SK-N-SH (cell line): ENCODE measurements at regions not wholly inside any gene's neighbourhood (a gene's known extent, or its start where the extent isn't known, plus 50 kb on each side); places are given as distances from the start of the nearest gene placed in this dataset.

Experiments
- CTCF ChIA-PET: fragments of 300-600, 350-600 bp; formaldehyde crosslinking; extraction: SDS; loops from one replicate; lab custom pipeline; 2021; lab: Yijun Ruan, JAX
- POLR2A ChIA-PET: fragments of 350-600 bp; sonication (Branson Sonifier 250); formaldehyde crosslinking; extraction: SDS; loops from one replicate; lab custom pipeline; 2020; ENCODE audit warnings: antibody characterized with exemption, inconsistent platforms; lab: Yijun Ruan, JAX
- DNase-seq: peaks from one replicate; pipeline ENCODE4 v3.0.0; 2012
- H2AFZ ChIP-seq: fragments of 200-600 bp; sonication (generic); 2 replicates; pipeline ENCODE4 v1.8.1; 2016; ENCODE audit warnings: antibody characterized with exemption, mild to moderate bottlenecking, low read depth
- H3F3A ChIP-seq: fragments of 200-600 bp; sonication (generic); replicated peaks from 2 replicates; pipeline ENCODE3; 2016; ENCODE audit warnings: antibody characterized with exemption, mild to moderate bottlenecking; ENCODE audit not compliant: insufficient read depth
- H3K27ac ChIP-seq, 2 experiments: fragments of 200-500 bp in 1 of 2; fragments of 200-600 bp in 1 of 2; sonication (Bioruptor generic) in 1 of 2; sonication (generic), shearing (Covaris generic) in 1 of 2; 2 replicates each; pipeline versions ENCODE4 v1.5.1 to v1.6.1; 2014 to 2016; ENCODE audit warnings: low read depth in 2 of 2, inconsistent platforms in 1 of 2, low read length in 1 of 2, mild to moderate bottlenecking in 1 of 2, mixed read lengths in 1 of 2
- H3K27me3 ChIP-seq: fragments of 200-600 bp; sonication (generic), shearing (Covaris generic); 2 replicates; pipeline ENCODE4 v1.6.1; 2016; ENCODE audit warnings: mixed run types; ENCODE audit not compliant: insufficient read depth
- H3K36me3 ChIP-seq, 2 experiments: fragments of 200-500 bp in 1 of 2; fragments of 200-600 bp in 1 of 2; sonication (Bioruptor generic) in 1 of 2; sonication (generic) in 1 of 2; replicated peaks in 1 of 2; 2 replicates each; pipeline versions ENCODE3 to v1.5.1; 2014 to 2016; ENCODE audit warnings: low read length in 1 of 2, mild to moderate bottlenecking in 1 of 2; ENCODE audit not compliant: insufficient read depth in 2 of 2, control insufficient read depth in 1 of 2
- H3K4me1 ChIP-seq, 2 experiments: fragments of 200-500 bp in 1 of 2; fragments of 200-600 bp in 1 of 2; sonication (Bioruptor generic) in 1 of 2; sonication (generic), shearing (Covaris generic) in 1 of 2; 2 replicates each; pipeline versions ENCODE4 v1.5.1 to v1.6.1; 2014 to 2016; ENCODE audit warnings: low read depth in 1 of 2, low read length in 1 of 2, mixed run types in 1 of 2; ENCODE audit not compliant: insufficient read depth in 2 of 2, control insufficient read depth in 1 of 2
- H3K4me2 ChIP-seq: fragments of 200-600 bp; sonication (generic), shearing (Covaris generic); 2 replicates; pipeline ENCODE4 v1.6.1; 2017; ENCODE audit warnings: mixed run types
- H3K4me3 ChIP-seq, 2 experiments: fragments of 200-500 bp in 1 of 2; fragments of 200-600 bp in 1 of 2; sonication (Bioruptor generic) in 1 of 2; sonication (generic), shearing (Covaris generic) in 1 of 2; 2 replicates each; pipeline versions ENCODE4 v1.5.1 to v1.8.1; 2014 to 2016; ENCODE audit warnings: low read depth in 2 of 2, inconsistent platforms in 1 of 2, low read length in 1 of 2, mild to moderate bottlenecking in 1 of 2, mixed read lengths in 1 of 2, moderate library complexity in 1 of 2
- H3K79me2 ChIP-seq: fragments of 200-600 bp; sonication (generic); 2 replicates; pipeline ENCODE4 v1.8.1; 2017; ENCODE audit warnings: mild to moderate bottlenecking; ENCODE audit not compliant: insufficient read depth
- H3K9ac ChIP-seq: fragments of 200-600 bp; sonication (generic); 2 replicates; pipeline ENCODE4 v1.6.1; 2017; ENCODE audit warnings: mixed run types
- H3K9me2 ChIP-seq: fragments of 200-600 bp; sonication (generic); 2 replicates; pipeline ENCODE4 v1.6.1; 2017; ENCODE audit warnings: mixed run types
- H3K9me3 ChIP-seq: fragments of 200-600 bp; sonication (generic); 2 replicates; pipeline ENCODE4 v1.6.1; 2017; ENCODE audit warnings: mixed run types, mild to moderate bottlenecking, moderate library complexity
- H4K20me1 ChIP-seq: fragments of 200-600 bp; sonication (generic); 2 replicates; pipeline ENCODE4 v1.6.1; 2017; ENCODE audit warnings: mild to moderate bottlenecking, mixed run types; ENCODE audit not compliant: insufficient read depth
- ELF1 ChIP-seq: IDR thresholded peaks from 2 replicates; pipeline ENCODE4 v1.4.0; 2012
- EP300 ChIP-seq, 2 experiments: IDR thresholded peaks; 2 replicates each; pipeline versions ENCODE4 v1.4.0 to v1.6.1; 2012; ENCODE audit warnings: borderline replicate concordance in 1 of 2, low read depth in 1 of 2, low read length in 1 of 2
- EZH2phosphoT487 ChIP-seq: fragments of 200-600 bp; sonication (generic); IDR thresholded peaks from 2 replicates; pipeline ENCODE4 v1.6.1; 2017; ENCODE audit warnings: low read depth, mixed run types, mild to moderate bottlenecking, antibody characterized with exemption, moderate library complexity, borderline replicate concordance
- GATA2 ChIP-seq: sonication (generic); formaldehyde crosslinking; IDR thresholded peaks from 2 replicates; pipeline ENCODE4 v1.5.0; 2020; ENCODE audit warnings: mild to moderate bottlenecking, missing genetic modification reagents
- MEF2A ChIP-seq: IDR thresholded peaks from 2 replicates; pipeline ENCODE4 v1.4.0; 2012; ENCODE audit warnings: low read depth, borderline replicate concordance
- MXI1 ChIP-seq: IDR thresholded peaks from 2 replicates; pipeline ENCODE4 v1.6.1; 2012; ENCODE audit warnings: mild to moderate bottlenecking, low read depth, low read length, improper control_type of control experiment
- POLR2AphosphoS5 ChIP-seq: IDR thresholded peaks from 2 replicates; pipeline ENCODE4 v1.6.1; 2012; ENCODE audit warnings: low read depth, low read length
- RCOR1 ChIP-seq: fragments of 150-350 bp; IDR thresholded peaks from 2 replicates; pipeline ENCODE4 v1.6.1; 2017; ENCODE audit warnings: antibody characterized with exemption, low read length
- RFX5 ChIP-seq: IDR thresholded peaks from 2 replicates; pipeline ENCODE4 v1.6.1; 2012; ENCODE audit warnings: mild to moderate bottlenecking, improper control_type of control experiment, low read length
- SMC3 ChIP-seq: IDR thresholded peaks from 2 replicates; pipeline ENCODE4 v1.6.1; 2012; ENCODE audit warnings: low read depth, low read length, improper control_type of control experiment
- TEAD4 ChIP-seq: IDR thresholded peaks from 2 replicates; pipeline ENCODE4 v1.4.0; 2012; ENCODE audit warnings: mild to moderate bottlenecking, borderline replicate concordance; ENCODE audit not compliant: insufficient read depth
- WGBS: methylation state at CpG from one replicate; pipeline ENCODE4 v1.1.6; 2017; ENCODE audit warnings: low lambda C conversion rate; 5-methylcytosine and 5-hydroxymethylcytosine counted together
- TF ChIP-seq, protein P1 (sequence below): fragments of 200-600 bp; sonication (generic); IDR thresholded peaks from 2 replicates; pipeline ENCODE4 v1.6.1; 2017; ENCODE audit warnings: antibody characterized with exemption, mild to moderate bottlenecking, moderate library complexity
- TF ChIP-seq, protein P2 (sequence below): fragments of 150-350 bp; IDR thresholded peaks from 2 replicates; pipeline ENCODE4 v1.6.1; 2017; ENCODE audit warnings: antibody characterized with exemption, low read length, low read depth, borderline replicate concordance
- TF ChIP-seq, protein P3 (sequence below): IDR thresholded peaks from 2 replicates; pipeline ENCODE4 v1.4.0; 2012; ENCODE audit warnings: low read depth
- TF ChIP-seq, protein P4 (sequence below): IDR thresholded peaks from 2 replicates; pipeline ENCODE4 v1.4.0; 2012; ENCODE audit warnings: low read depth, borderline replicate concordance
- TF ChIP-seq, protein P5 (sequence below): IDR thresholded peaks from 2 replicates; pipeline ENCODE4 v1.4.0; 2012; ENCODE audit warnings: low read depth, borderline replicate concordance

DNA sequence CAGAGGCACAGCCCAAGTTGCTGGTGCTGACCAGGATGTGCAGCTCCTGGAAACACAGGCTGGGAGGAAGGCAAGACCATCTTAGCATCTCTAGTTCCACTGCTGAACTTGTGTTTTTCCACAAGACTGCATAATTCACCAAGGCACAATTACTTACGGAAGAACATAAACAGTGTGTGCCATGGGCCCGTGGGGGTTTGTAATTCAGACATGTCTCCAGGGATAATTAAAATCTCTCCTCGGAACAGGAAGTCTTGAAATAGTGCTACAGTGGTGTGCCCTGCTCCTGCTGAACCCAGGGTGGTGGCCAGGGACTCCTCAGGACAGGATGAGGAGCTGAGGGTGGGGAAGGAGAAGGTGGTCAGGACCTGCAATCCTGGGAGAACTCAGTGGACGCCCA lies 188.2 kb downstream of the CCT6B start (continued):
- TF ChIP-seq, protein P1, sequence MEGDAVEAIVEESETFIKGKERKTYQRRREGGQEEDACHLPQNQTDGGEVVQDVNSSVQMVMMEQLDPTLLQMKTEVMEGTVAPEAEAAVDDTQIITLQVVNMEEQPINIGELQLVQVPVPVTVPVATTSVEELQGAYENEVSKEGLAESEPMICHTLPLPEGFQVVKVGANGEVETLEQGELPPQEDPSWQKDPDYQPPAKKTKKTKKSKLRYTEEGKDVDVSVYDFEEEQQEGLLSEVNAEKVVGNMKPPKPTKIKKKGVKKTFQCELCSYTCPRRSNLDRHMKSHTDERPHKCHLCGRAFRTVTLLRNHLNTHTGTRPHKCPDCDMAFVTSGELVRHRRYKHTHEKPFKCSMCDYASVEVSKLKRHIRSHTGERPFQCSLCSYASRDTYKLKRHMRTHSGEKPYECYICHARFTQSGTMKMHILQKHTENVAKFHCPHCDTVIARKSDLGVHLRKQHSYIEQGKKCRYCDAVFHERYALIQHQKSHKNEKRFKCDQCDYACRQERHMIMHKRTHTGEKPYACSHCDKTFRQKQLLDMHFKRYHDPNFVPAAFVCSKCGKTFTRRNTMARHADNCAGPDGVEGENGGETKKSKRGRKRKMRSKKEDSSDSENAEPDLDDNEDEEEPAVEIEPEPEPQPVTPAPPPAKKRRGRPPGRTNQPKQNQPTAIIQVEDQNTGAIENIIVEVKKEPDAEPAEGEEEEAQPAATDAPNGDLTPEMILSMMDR = no peak
- TF ChIP-seq, all 33 proteins: peak for 0

DNA sequence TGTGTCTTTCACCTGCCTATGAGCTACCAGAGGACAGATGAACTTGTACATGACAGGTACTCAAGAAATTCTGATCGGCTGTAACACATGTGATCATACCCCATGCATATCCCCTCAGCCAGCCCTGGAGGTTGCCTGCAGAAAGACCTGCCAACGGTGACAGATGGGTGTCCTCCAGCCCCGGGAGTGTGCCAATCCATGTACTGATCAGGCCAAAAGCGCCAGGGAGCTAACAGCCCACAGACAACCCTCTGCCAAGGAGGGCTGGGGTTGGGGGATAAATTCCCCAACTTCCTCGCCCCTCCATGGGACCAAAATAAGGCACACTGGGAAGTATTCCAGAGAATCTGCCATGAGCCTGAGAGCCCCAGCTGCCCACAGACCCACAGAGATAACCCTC lies 189.4 kb downstream of the CCT6B start:
- Histone ChIP-seq H3F3A (no peaks in the 10 kb centered on the region), H3K9ac (no peak overlapping the region), H3K79me2 (no peaks in the 10 kb centered on the region), H3K9me3 (no peaks in the 10 kb centered on the region), H2AFZ (no peak overlapping the region), H3K4me1 (peaks cover 0 to 15% of the 10 kb centered on the region in 2 experiments; a peak in 1 of 4 replicates), H3K27ac (no peak overlapping the region), H3K36me3 (no peaks in the 10 kb centered on the region)
- no peak for TF ChIP-seq SMC3
- no peak for TF ChIP-seq GATA2 (CRISPR knock-in tag)
- TF ChIP-seq, all 33 proteins: peak for 0
- H3K4me2 ChIP-seq = no peak overlapping the region
- POLR2A ChIA-PET = no interaction called here
- H3K27me3 ChIP-seq = no peaks in the 10 kb centered on the region
- no peaks in the 10 kb centered on the region for H4K20me1 ChIP-seq
- CTCF ChIA-PET = no interaction called here
- no peak overlapping the region for H3K4me3 ChIP-seq
- WGBS = 3% methylated on average over 5 of the region's 5 CpGs
- no peak for DNase-seq
- H3K9me2 ChIP-seq = no peaks in the 10 kb centered on the region

DNA sequence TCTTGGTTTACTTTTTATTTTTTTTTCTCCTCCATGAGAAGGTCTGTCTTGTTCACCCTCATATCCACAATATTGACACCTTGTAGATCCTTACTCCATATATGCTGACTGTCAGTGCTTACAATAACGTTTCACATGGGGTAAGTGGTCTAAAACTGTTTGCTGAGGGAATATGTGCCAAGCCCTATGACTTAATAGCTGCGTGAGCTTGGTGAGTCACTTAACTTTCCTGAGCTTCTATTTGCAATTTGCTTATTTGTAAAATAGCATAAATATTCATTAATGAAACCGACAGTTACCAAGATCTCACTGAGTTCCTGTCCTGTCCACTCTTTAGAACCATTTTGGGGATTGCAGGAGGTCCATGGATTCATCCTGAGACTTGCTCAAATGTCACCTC lies 190.7 kb downstream of the CCT6B start:
- Histone ChIP-seq H2AFZ (no peak overlapping the region), H3K36me3 (no peaks in the 10 kb centered on the region), H3K79me2 (no peaks in the 10 kb centered on the region), H3K27me3 (no peaks in the 10 kb centered on the region), H3K9ac (no peak overlapping the region), H3K4me2 (no peak overlapping the region), H3K4me1 (peaks cover 0 to 2% of the 10 kb centered on the region in 2 experiments; a peak in 1 of 4 replicates), H3K9me2 (no peaks in the 10 kb centered on the region), H3K9me3 (no peaks in the 10 kb centered on the region), H3K27ac (no peak overlapping the region), H3K4me3 (no peak overlapping the region), H3F3A (no peaks in the 10 kb centered on the region), H4K20me1 (no peaks in the 10 kb centered on the region)
- 13% methylated on average over 3 of the region's 3 CpGs for WGBS
- ChIA-PET POLR2A (no interaction called here), CTCF (interaction anchor here (1.0 kb wide), 1 partner anchor 133 kb away, joined by 3 read pairs; no protein-coding TSS in a partner anchor)
- no peak for DNase-seq
- TF ChIP-seq RCOR1 (no peak), RFX5 (no peak), EZH2phosphoT487 (no peak), SMC3 (no peak), MXI1 (no peak), MEF2A (no peak), EP300 (IDR thresholded peaks at IDR 0.05; ENCODE audit: borderline replicate concordance in 1 of 2, low read depth in 1 of 2, low read length in 1 of 2) (no peak), TEAD4 (no peak), POLR2AphosphoS5 (no peak), ELF1 (no peak)
- TF ChIP-seq, protein P2, sequence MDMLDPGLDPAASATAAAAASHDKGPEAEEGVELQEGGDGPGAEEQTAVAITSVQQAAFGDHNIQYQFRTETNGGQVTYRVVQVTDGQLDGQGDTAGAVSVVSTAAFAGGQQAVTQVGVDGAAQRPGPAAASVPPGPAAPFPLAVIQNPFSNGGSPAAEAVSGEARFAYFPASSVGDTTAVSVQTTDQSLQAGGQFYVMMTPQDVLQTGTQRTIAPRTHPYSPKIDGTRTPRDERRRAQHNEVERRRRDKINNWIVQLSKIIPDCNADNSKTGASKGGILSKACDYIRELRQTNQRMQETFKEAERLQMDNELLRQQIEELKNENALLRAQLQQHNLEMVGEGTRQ = no peak
- TF ChIP-seq, protein P3, sequence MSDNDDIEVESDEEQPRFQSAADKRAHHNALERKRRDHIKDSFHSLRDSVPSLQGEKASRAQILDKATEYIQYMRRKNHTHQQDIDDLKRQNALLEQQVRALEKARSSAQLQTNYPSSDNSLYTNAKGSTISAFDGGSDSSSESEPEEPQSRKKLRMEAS = no peak
- TF ChIP-seq, protein P4, sequence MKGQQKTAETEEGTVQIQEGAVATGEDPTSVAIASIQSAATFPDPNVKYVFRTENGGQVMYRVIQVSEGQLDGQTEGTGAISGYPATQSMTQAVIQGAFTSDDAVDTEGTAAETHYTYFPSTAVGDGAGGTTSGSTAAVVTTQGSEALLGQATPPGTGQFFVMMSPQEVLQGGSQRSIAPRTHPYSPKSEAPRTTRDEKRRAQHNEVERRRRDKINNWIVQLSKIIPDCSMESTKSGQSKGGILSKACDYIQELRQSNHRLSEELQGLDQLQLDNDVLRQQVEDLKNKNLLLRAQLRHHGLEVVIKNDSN = no peak
- TF ChIP-seq, protein P1 = no peak
- TF ChIP-seq, protein P5, sequence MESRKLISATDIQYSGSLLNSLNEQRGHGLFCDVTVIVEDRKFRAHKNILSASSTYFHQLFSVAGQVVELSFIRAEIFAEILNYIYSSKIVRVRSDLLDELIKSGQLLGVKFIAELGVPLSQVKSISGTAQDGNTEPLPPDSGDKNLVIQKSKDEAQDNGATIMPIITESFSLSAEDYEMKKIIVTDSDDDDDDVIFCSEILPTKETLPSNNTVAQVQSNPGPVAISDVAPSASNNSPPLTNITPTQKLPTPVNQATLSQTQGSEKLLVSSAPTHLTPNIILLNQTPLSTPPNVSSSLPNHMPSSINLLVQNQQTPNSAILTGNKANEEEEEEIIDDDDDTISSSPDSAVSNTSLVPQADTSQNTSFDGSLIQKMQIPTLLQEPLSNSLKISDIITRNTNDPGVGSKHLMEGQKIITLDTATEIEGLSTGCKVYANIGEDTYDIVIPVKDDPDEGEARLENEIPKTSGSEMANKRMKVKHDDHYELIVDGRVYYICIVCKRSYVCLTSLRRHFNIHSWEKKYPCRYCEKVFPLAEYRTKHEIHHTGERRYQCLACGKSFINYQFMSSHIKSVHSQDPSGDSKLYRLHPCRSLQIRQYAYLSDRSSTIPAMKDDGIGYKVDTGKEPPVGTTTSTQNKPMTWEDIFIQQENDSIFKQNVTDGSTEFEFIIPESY = no peak
